WERI-Rb-1 (cell line): ENCODE measurements at regions not wholly inside any gene's neighbourhood (a gene's known extent, or its start where the extent isn't known, plus 50 kb on each side); places are given as distances from the start of the nearest gene placed in this dataset.

Source experiments
- DNase-seq: peaks from one replicate; pipeline ENCODE4 v3.0.0-alpha.2; 2020
- H3K27ac ChIP-seq: fragments of 250-450 bp; sonication (Bioruptor Pico); 2 replicates; pipeline ENCODE4 v1.5.1; 2020; ENCODE audit warnings: mild to moderate bottlenecking, moderate library complexity
- H3K27me3 ChIP-seq: fragments of 250-450 bp; sonication (Bioruptor Pico); 2 replicates; pipeline ENCODE4 v1.5.1; 2021; ENCODE audit warnings: mild to moderate bottlenecking, low read depth, moderate library complexity; ENCODE audit not compliant: insufficient read depth, severe bottlenecking
- H3K36me3 ChIP-seq: fragments of 250-450 bp; sonication (Bioruptor Pico); 2 replicates; pipeline ENCODE4 v1.5.1; 2020; ENCODE audit warnings: mild to moderate bottlenecking, moderate library complexity
- H3K4me3 ChIP-seq: 2 replicates; pipeline ENCODE4 v1.5.1; 2011; ENCODE audit warnings: low read depth, mild to moderate bottlenecking, control low read depth, low read length
- H3K9me3 ChIP-seq: fragments of 250-450 bp; sonication (Bioruptor Pico); 2 replicates; pipeline ENCODE4 v1.5.1; 2021; ENCODE audit warnings: mild to moderate bottlenecking, moderate library complexity; ENCODE audit not compliant: severe bottlenecking
- CTCF ChIP-seq: IDR thresholded peaks from 2 replicates; pipeline ENCODE4 v1.5.1; 2011; ENCODE audit warnings: low read depth, mild to moderate bottlenecking, control low read depth, inconsistent platforms, low read length

- H3K4me3 ChIP-seq, result no peak overlapping the region
These were observed 292.8 kb downstream of the BCHE start for GRCh38 chr3:165544432-165544831.

GRCh38 chr3:165538166-165538565, 299.1 kb downstream of the BCHE start:
- no peaks in the 10 kb centered on the region for H3K27me3 ChIP-seq
- no peak overlapping the region for H3K4me3 ChIP-seq
- no peaks in the 10 kb centered on the region for H3K36me3 ChIP-seq
- no peak for DNase-seq
- no peak overlapping the region for H3K27ac ChIP-seq
- H3K9me3 ChIP-seq, result no peaks in the 10 kb centered on the region
- no peak for TF ChIP-seq CTCF

More at GRCh38 chr3:165544432-165544831, 292.8 kb downstream of the BCHE start:
- TF ChIP-seq CTCF, result no peak
- Histone ChIP-seq H3K9me3 (no peaks in the 10 kb centered on the region), H3K27me3 (no peaks in the 10 kb centered on the region), H3K27ac (no peak overlapping the region), H3K36me3 (no peaks in the 10 kb centered on the region)
- DNase-seq, result no peak

- no peaks in the 10 kb centered on the region for H3K36me3 ChIP-seq
- no peak overlapping the region for H3K4me3 ChIP-seq
- H3K9me3 ChIP-seq, result no peaks in the 10 kb centered on the region
- H3K27ac ChIP-seq, result no peak overlapping the region
- DNase-seq, result no peak
- no peaks in the 10 kb centered on the region for H3K27me3 ChIP-seq
- no peak for TF ChIP-seq CTCF
These were observed 304.4 kb downstream of the BCHE start for GRCh38 chr3:165532851-165533250.

- Histone ChIP-seq H3K27ac (no peak overlapping the region), H3K4me3 (no peak overlapping the region), H3K36me3 (no peaks in the 10 kb centered on the region), H3K27me3 (no peaks in the 10 kb centered on the region), H3K9me3 (no peaks in the 10 kb centered on the region)
- no peak for DNase-seq
- TF ChIP-seq CTCF, result no peak
These were observed 307.8 kb downstream of the BCHE start for GRCh38 chr3:165529451-165529850.

GRCh38 chr3:165526367-165526766, 310.9 kb downstream of the BCHE start:
- H3K27ac ChIP-seq, result no peak overlapping the region
- TF ChIP-seq CTCF, result no peak
- no peaks in the 10 kb centered on the region for H3K9me3 ChIP-seq
- H3K4me3 ChIP-seq, result no peak overlapping the region
- no peaks in the 10 kb centered on the region for H3K36me3 ChIP-seq
- no peaks in the 10 kb centered on the region for H3K27me3 ChIP-seq
- DNase-seq, result no peak

GRCh38 chr3:165523801-165524200, 313.4 kb downstream of the BCHE start:
- no peak for TF ChIP-seq CTCF
- no peaks in the 10 kb centered on the region for H3K36me3 ChIP-seq
- H3K4me3 ChIP-seq, result no peak overlapping the region
- H3K27me3 ChIP-seq, result no peaks in the 10 kb centered on the region
- no peak overlapping the region for H3K27ac ChIP-seq
- H3K9me3 ChIP-seq, result no peaks in the 10 kb centered on the region
- no peak for DNase-seq
